HG03175 (cell line): ENCODE measurements at regions not wholly inside any gene's neighbourhood (a gene's known extent, or its start where the extent isn't known, plus 50 kb on each side); places are given as distances from the start of the nearest gene placed in this dataset.
A peak's percentile ranks its signal among the peaks of the same experiment; 100 is the strongest.
"Not testable (repeated sequence)": the region's sequence is repeated elsewhere in the genome, so short reads cannot be mapped to it uniquely, and the experiment has no call there.

Experiments used
- ATAC-seq: cut with Tn5 transposase; IDR thresholded peaks from one replicate; pipeline ENCODE4 v1.9.1; 2021; ENCODE audit warnings: mild to moderate bottlenecking, moderate library complexity; ENCODE audit not compliant: unreplicated experiment

GRCh38 chrX:149420566-149420965 is 84.5 kb downstream of the IDS start:
- ATAC-seq: not testable (repeated sequence)

DNA sequence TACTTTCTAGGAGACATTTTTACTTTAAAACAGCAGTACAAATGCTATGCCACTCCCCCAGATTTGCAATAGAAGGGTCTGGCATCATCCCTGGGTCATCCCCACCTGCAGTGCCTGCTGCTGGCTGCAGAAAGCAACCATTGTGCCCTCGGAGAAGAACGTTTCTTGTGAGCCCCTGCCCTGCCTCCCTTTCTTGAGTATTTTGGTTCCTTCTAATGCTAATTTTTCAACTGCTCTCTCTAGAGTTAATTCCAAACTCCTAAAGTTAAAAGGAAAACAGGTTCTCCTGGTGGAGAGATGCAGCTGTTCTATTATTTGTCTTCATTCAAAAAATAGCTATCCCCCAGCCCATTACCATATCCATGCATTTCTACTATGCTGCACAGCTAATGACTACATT is 107.1 kb downstream of the IDS start:
- ATAC-seq: no peak

DNA sequence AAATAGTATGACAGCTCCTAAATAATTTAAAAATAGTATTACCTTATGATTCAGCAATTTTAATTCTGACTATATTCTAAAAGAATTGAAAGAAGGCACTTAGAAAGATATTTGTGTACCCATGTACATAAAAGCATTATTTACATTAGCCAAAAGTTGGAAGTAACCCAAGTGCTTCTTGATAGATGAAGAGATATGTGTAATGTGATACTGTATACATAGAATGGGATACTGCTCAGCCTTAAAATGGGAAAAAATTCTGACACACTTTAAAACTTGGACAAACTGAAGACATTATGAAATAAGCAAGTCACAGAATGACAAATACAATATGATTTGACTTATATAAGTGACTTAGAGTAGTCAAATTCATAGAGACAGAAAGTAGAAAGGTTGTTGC is 112.2 kb downstream of the IDS start:
- no peak for ATAC-seq

GRCh38 chrX:149383852-149384251 is 121.3 kb downstream of the IDS start:
- no peak for ATAC-seq

DNA sequence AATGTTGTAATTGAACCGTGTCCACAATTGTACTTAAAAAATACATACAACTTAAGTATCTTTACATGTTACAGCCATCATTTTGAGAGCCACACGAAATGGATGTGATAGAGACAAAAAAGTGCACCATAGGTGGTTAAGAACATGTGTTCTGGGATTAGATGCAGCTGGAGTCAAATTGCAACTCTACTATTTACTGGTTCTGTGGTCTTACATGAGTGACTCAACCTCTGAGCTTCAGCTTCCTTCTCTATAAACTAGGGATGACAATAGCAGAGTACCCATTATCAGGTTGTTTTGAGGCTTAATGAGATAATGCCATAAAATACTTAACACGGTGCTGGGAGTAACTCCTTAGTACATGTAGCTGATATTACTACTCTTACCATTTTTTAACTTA is 130.4 kb downstream of the IDS start:
- ATAC-seq: no peak

DNA sequence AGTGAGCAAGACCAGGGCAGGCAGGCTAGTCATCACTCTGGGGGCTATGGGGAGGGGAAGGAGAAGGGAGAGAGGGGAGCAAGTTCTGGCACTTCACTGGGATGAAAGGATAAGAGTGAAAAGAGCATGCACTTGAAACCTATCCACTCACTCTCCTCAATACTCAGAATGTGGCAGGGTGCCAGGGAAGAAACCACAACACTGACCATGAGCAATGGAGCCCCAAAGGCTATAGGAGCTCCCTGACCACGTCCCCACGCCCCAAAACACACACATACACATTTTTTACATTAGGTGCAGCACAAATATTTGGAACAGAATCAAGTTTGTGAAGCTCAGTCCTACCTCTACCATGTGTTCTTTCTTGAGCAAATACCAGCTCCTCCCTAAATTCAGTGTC is 132.2 kb downstream of the IDS start:
- no peak for ATAC-seq

DNA sequence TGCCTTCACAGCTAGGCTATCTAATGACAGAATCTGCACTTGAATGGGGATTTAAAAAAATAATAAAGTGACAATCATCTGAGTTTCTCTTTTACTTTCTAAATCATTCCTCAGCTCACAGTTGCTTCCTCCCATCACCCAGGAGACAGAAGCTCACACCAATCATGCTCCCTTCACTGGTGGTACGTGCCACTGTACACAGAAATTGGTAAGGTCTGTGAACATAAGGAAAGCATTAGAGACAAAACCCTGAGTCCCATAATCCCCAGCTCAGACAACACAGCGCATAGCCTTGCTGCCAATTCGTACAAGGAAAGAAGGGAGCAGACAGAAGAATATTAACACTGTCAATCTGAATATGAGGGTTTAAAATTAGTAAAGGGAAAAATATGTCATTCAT is 133.1 kb downstream of the IDS start:
- ATAC-seq: no peak

GRCh38 chrX:149370097-149370496 is 135.0 kb downstream of the IDS start:
- no peak for ATAC-seq

DNA sequence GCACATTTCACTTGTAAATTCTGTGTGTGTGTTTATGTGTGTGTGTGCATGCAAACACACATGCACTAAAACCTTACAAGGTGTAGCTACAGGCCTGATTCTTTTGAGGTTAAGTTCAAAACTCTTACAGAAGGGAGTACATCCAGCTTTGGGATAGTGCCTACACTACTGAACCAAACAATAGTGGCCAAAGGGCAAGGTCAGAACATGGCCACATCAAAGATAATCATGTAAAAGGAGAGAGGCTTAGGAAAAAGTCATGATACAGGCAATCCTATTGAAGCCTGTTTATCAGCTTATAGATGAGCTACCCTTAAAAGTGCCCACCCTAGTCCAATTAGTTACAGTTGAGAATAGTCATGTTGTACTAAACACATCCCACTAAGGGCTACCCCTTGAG is 139.6 kb downstream of the IDS start:
- ATAC-seq: no peak

GRCh38 chrX:149365061-149365460 is 140.0 kb downstream of the IDS start:
- no peak for ATAC-seq

DNA sequence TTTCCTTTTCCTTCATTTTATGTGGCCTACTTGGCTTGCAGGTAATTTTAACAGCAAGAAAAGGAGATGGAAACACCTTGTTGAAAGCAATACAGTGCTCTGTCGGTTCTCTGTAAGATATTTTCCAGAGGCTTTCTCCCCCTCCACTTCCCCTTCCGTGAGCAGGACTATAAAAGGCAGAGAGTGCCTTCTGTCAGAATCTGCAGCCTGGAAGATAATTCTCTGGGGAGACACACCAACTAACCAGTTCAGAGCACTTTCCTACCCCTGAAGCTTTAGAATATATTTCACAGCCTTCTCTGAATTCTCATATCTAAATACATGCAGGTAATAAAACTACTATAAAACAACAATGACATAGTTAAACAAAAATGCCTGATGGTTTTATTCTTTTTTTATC is 141.1 kb downstream of the IDS start:
- ATAC-seq: no peak

GRCh38 chrX:149346306-149346705 is 158.8 kb downstream of the IDS start:
- no peak for ATAC-seq

DNA sequence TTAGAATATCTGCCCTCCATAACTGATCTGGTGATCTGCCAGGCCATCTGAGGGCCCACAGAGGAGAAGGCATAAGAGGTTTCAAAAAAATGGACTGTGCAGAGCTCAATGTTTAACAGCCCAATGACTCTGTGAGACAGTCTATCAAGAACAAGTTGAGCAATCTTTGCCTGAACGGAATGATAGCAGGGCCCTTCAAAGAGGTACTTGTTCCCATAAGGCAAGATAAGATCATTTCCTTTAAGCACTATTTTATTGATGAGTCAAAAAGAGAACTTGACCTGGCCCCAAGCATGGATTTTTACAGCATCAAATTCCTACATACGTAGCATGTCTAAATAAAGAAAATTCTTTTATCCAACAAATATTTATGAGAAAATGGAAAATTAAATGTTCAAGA is 182.8 kb downstream of the IDS start:
- no peak for ATAC-seq

DNA sequence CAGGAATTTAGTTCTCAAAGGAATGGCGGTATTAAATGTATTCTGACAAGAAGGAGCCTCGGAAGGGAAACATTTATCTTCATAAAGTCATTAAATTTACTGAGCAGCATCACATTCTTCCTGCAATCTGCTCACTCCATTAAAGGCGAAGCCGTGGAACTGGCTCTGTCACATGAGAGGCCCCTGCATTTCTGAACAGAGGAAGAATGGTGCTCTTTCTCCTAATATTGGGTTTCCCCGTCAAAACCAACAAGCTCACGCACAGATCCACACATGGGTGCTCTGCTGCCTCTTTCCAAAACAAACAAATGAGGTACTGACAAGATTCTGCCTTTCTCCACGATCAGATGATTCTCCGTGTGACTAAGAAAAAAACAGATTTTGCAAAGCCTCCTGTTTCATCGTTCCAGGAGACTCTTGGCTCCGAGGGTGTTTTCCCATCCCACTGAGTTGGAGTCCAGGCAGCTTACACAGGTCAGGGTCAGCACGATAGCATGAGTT is 191.2 kb downstream of the IDS start:
- ATAC-seq: no peak

DNA sequence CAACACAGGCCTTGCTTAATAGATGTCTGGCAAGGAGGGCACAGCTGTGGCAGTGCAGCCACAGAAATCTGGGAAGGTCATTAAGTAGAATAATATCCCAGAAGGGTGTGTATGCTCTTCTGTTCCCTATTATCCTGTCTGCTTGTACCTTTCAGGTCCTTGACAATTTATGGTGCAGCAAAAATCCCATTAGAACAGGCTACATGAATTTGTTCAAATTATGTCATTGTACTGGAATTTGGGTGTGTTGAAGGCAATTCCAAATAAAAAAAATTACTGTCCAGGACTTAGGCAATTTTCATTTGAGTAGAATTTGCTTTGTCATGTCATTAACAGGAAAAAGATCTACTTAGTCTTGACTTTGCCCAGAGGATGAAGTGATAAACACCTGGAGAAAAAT is 192.1 kb downstream of the IDS start:
- ATAC-seq: no peak

DNA sequence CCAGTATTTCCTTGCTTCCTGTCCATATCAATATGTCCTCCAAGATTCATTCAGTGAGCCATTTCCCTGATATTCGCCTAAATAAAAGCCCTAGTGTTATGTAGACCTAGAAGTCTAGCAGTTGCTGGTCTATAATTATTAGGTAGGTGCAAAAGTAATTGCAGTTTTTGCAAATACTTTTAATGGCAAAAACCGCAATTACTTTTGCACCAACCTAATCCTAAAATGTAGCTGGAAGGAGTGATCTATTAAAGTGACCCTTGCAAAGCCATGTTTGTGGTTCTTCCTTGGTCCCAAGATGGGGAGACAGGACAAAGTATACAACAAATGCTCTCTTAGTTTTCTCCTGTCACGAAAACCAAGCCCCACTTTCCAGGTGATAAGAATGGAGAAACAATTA is 193.0 kb downstream of the IDS start:
- no peak for ATAC-seq

GRCh38 chrX:149302705-149303104 is 202.4 kb downstream of the IDS start:
- no peak for ATAC-seq

- no peak for ATAC-seq
Measured at GRCh38 chrX:149298111-149298510, 207.0 kb downstream of the IDS start.

DNA sequence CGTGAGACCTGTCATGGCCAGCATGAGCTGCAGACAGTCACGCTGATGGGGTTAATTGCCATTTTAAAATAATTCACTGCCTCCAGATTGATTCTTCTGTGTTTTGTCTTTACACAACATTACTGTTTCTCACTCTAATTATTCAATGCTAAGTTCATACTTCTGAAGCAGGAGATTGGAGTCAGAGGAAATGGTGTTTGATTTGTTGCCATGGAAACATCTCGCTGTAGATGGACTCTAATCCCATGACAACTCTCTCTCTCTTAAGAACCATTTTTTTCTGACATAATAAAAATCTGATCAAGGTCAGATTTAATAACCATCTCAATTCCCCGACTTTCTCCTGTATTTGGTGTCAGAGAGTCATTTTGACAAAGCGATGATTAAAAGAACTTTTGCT is 209.0 kb downstream of the IDS start:
- ATAC-seq: no peak

GRCh38 chrX:149286940-149287349 is 218.2 kb downstream of the IDS start:
- ATAC-seq: peak; percentile 82

GRCh38 chrX:149284616-149285015 is 220.5 kb downstream of the IDS start:
- ATAC-seq: no peak

GRCh38 chrX:149283853-149284252 is 221.3 kb downstream of the IDS start:
- ATAC-seq: no peak

- ATAC-seq: no peak
Measured at GRCh38 chrX:149282909-149283308, 222.2 kb downstream of the IDS start.

DNA sequence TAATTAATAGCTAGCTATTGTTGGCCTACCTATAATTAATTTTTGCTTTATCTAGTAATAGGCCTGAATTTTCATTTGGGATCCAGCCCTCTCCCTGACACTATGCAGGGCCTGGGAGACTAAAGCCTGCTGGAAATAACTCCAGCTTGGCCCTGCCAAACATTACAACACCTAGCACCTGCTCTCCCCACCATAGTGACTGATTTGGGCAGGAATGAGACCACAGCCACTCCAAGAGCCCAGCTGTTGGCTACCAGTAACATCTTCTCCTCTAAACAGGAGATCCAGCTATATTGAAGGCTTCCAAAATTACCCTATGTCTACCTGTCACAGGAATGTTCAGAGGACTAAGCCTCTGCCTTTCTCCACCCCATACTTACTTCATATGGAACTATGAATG is 225.1 kb downstream of the IDS start:
- ATAC-seq: no peak
